Esophagus muscularis mucosa (tissue), 4 donors: ENCODE measurements at regions not wholly inside any gene's neighbourhood (a gene's known extent, or its start where the extent isn't known, plus 50 kb on each side); places are given as distances from the start of the nearest gene placed in this dataset.
A peak's percentile ranks its signal among the peaks of the same experiment; 100 is the strongest.

ENCODE experiments used
- DNase-seq: peaks from one replicate; pipeline ENCODE4 v3.0.0-alpha.2; 2017; ENCODE audit errors: extremely low spot score
- H3K27ac ChIP-seq, 4 donors: fragments of 200-600 bp; sonication (generic); replicated peaks in 1 of 4; 1 replicate in 3 of 4; 2 replicates in 1 of 4; pipeline ENCODE4 v1.5.1; 2016 to 2019; ENCODE audit warnings: mild to moderate bottlenecking in 1 of 4
- H3K27me3 ChIP-seq, 4 donors: fragments of 200-600 bp; sonication (generic); one replicate each; pipeline versions ENCODE4 v1.5.1 to v1.6.0; 2016 to 2019
- H3K36me3 ChIP-seq, 4 donors: fragments of 200-600 bp; sonication (generic); one replicate each; pipeline ENCODE4 v1.5.1; 2016 to 2019
- H3K4me1 ChIP-seq, 4 donors: fragments of 200-600 bp; sonication (generic); one replicate each; pipeline ENCODE4 v1.5.1; 2016 to 2019
- H3K4me3 ChIP-seq, 4 donors: fragments of 200-600 bp; sonication (generic); 1 replicate in 2 of 4; 2 replicates in 2 of 4; pipeline ENCODE4 v1.5.1; 2016 to 2019; ENCODE audit warnings: mild to moderate bottlenecking in 4 of 4, moderate library complexity in 1 of 4
- H3K9me3 ChIP-seq, 4 donors: fragments of 200-600 bp; sonication (generic); 1 replicate in 3 of 4; 2 replicates in 1 of 4; pipeline ENCODE4 v1.5.1; 2016 to 2019
- EP300 ChIP-seq: sonication (generic); formaldehyde crosslinking; IDR thresholded peaks from one replicate; pipeline ENCODE4 v1.6.1; 2017; ENCODE audit warnings: antibody characterized with exemption
- POLR2A ChIP-seq: fragments of 450-650 bp; IDR thresholded peaks from one replicate; pipeline ENCODE4 v1.6.1; 2017; ENCODE audit warnings: antibody characterized with exemption, moderate library complexity, mild to moderate bottlenecking, low read depth
- POLR2AphosphoS5 ChIP-seq, 2 donors: sonication (generic); formaldehyde crosslinking; IDR thresholded peaks; one replicate each; pipeline ENCODE4 v1.6.1; 2017; ENCODE audit warnings: antibody characterized with exemption in 2 of 2
- WGBS: methylation state at CpG from one replicate; pipeline ENCODE4 v1.1.5; 2018; 5-methylcytosine and 5-hydroxymethylcytosine counted together
- intact Hi-C: fragments of 100-400 bp; cut with DNase I; formaldehyde crosslinking; loops from one replicate; pipeline ENCODE4 v1.15.1; 2023
- TF ChIP-seq, protein P1 (sequence below), 3 experiments: fragments of 200-600 bp in 2 of 3; fragments of 450-650 bp in 1 of 3; sonication (generic) in 2 of 3; IDR thresholded peaks; one replicate each; pipeline ENCODE4 v1.5.1; 2017 to 2019; ENCODE audit warnings: antibody characterized with exemption in 3 of 3, mild to moderate bottlenecking in 2 of 3, moderate library complexity in 1 of 3

- WGBS: 92% methylated on average over 3 of the region's 3 CpGs
- Histone ChIP-seq H3K9me3 (no peaks in the 10 kb centered on the region), H3K4me1 (no peaks in the 10 kb centered on the region), H3K27ac (no peak overlapping the region), H3K36me3 (no peaks in the 10 kb centered on the region), H3K27me3 (peaks cover 0 to 23% (median 0%) of the 10 kb centered on the region in 4 donors), H3K4me3 (no peak overlapping the region)
- DNase-seq: peak; percentile 66
- intact Hi-C loops: no loop called here
- TF ChIP-seq POLR2AphosphoS5 (IDR thresholded peaks at IDR 0.05) (no peak), EP300 (no peak), POLR2A (no peak)
- TF ChIP-seq, protein P1, sequence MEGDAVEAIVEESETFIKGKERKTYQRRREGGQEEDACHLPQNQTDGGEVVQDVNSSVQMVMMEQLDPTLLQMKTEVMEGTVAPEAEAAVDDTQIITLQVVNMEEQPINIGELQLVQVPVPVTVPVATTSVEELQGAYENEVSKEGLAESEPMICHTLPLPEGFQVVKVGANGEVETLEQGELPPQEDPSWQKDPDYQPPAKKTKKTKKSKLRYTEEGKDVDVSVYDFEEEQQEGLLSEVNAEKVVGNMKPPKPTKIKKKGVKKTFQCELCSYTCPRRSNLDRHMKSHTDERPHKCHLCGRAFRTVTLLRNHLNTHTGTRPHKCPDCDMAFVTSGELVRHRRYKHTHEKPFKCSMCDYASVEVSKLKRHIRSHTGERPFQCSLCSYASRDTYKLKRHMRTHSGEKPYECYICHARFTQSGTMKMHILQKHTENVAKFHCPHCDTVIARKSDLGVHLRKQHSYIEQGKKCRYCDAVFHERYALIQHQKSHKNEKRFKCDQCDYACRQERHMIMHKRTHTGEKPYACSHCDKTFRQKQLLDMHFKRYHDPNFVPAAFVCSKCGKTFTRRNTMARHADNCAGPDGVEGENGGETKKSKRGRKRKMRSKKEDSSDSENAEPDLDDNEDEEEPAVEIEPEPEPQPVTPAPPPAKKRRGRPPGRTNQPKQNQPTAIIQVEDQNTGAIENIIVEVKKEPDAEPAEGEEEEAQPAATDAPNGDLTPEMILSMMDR (IDR thresholded peaks at IDR 0.05): no peak
Measured at GRCh38 chr14:65928995-65929394, 516.5 kb downstream of the FUT8 start.

DNA sequence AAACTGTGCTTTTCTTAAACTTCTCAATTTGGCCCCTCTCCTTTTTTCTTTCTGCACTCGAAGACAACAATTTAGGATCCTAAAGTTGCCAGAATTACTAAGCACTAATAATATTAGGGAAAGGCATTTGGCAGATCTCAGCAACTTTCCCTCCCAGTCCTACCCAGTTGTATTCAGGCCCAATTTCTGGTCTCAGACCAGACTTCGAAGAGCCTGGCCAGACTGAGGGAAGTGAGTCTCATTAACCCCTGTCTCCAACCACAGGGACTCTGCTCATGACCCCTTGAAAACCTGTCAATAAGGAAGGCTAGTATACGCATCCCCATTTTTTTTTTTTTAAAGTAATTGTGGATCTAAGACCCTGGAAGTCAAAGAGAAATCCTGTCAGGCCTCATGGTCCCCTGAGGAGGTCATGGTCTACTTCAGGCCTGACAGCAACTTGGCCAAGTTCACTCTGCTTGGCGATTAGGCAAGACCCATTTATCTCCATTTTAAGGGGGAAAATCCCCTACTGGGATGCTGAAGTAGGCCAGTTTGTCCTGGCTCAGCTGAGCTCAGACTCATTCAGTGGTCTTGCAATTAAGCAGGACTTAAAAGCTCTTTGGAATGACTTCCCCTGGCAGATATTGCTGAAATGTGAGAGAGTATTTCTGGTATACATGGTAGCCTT, 521.0 kb downstream of the FUT8 start:
- TF ChIP-seq POLR2AphosphoS5 (IDR thresholded peaks at IDR 0.05): no peak
- TF ChIP-seq, protein P1 (IDR thresholded peaks at IDR 0.05): no peak
- TF ChIP-seq POLR2A: no peak
- TF ChIP-seq EP300: no peak

DNA sequence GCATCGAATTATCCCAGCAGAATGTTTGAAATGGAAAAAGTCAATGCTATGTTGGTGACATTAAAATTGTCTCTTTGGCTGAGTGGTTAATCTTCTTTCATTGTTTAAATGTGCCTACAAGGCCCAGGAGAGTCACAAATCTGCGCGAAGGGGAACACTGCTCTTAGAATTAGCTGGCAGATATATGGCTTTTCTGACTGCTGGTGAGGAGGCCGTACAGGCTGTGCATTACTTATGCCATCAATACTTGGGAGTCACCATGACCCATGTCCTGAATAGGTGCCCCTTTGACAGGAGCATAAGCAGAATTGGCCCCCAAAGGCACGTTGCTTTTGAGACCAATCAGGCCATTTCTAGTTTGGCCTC, 521.5 kb downstream of the FUT8 start:
- TF ChIP-seq, protein P1 (IDR thresholded peaks at IDR 0.05): no peak
- TF ChIP-seq EP300 (no peak), POLR2A (no peak), POLR2AphosphoS5 (IDR thresholded peaks at IDR 0.05) (no peak)
- no peak overlapping the region for H3K4me3 ChIP-seq
- 87% methylated on average over 5 of the region's 5 CpGs for WGBS
- peaks cover 0 to 9% (median 0%) of the 10 kb centered on the region in 4 donors for H3K27me3 ChIP-seq
- H3K9me3 ChIP-seq: no peaks in the 10 kb centered on the region
- no peaks in the 10 kb centered on the region for H3K36me3 ChIP-seq
- no peak overlapping the region for H3K27ac ChIP-seq
- intact Hi-C loops: no loop called here
- DNase-seq: no peak
- no peaks in the 10 kb centered on the region for H3K4me1 ChIP-seq

More for the DNA sequence above, 521.0 kb downstream of the FUT8 start:
- DNase-seq: no peak
- Histone ChIP-seq H3K4me3 (no peak overlapping the region), H3K27ac (no peak overlapping the region), H3K36me3 (no peaks in the 10 kb centered on the region), H3K9me3 (no peaks in the 10 kb centered on the region), H3K27me3 (peaks cover 0 to 14% (median 0%) of the 10 kb centered on the region in 4 donors), H3K4me1 (no peaks in the 10 kb centered on the region)
- intact Hi-C loops: no loop called here
- WGBS: 63% methylated on average over 4 of the region's 4 CpGs

GRCh38 chr14:65936342-65936975, 523.9 kb downstream of the FUT8 start:
- no peaks in the 10 kb centered on the region for H3K27me3 ChIP-seq
- H3K4me1 ChIP-seq: no peaks in the 10 kb centered on the region
- TF ChIP-seq POLR2A (no peak), POLR2AphosphoS5 (IDR thresholded peaks at IDR 0.05) (no peak), EP300 (no peak)
- TF ChIP-seq, protein P1 (IDR thresholded peaks at IDR 0.05): no peak
- H3K9me3 ChIP-seq: no peaks in the 10 kb centered on the region
- no peaks in the 10 kb centered on the region for H3K36me3 ChIP-seq
- no peak for DNase-seq
- 52% methylated on average over 3 of the region's 3 CpGs for WGBS
- intact Hi-C loops: no loop called here
- no peak overlapping the region for H3K27ac ChIP-seq
- H3K4me3 ChIP-seq: no peak overlapping the region
